ENCODE measurements at regions not wholly inside any gene's neighbourhood (a gene's known extent, or its start where the extent isn't known, plus 50 kb on each side); places are given as distances from the start of the nearest gene placed in this dataset.

DNA sequence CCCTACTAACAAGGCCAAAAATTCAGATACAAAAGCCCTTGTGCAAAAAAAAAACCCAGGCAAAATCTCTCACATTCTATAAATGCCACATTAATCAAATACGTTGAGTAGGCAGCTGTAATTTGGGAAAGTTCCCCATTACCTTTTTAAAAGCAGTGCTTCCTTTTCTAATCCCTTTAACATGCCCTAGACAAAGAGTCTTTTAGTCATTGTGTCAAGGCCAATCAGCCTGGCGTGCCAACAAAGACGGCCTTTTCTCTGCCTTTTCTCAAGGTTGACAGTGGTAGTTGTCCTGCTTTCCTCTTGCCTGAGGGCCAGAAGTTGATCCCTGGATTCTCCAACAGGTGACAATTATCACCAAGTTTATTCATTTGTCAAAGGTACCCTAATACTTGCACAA lies 62.5 kb upstream of the METAP2 start:
- TF ChIP-seq POLR2A (IDR thresholded peaks at IDR 0.05; ENCODE audit: low read length): no peak
- TF ChIP-seq GATA1 (IDR thresholded peaks at IDR 0.05; ENCODE audit: low read depth, low read length): no peak
